ENCODE measurements at regions not wholly inside any gene's neighbourhood (a gene's known extent, or its start where the extent isn't known, plus 50 kb on each side); places are given as distances from the start of the nearest gene placed in this dataset.

- no peaks in the 10 kb centered on the region for H3K27me3 ChIP-seq (ENCODE audit: control insufficient read depth, insufficient read depth, low read length)
- H2AFZ ChIP-seq (ENCODE audit: low read length): no peak overlapping the region
- no peak overlapping the region for H3K9ac ChIP-seq (ENCODE audit: insufficient read depth, low read length)
- no peaks in the 10 kb centered on the region for H3K4me1 ChIP-seq (ENCODE audit: control insufficient read depth, extremely low read depth, insufficient read depth, low read length)
- H3K27ac ChIP-seq (ENCODE audit: insufficient read depth, low read length): no peak overlapping the region
- no peaks in the 10 kb centered on the region for H4K20me1 ChIP-seq (ENCODE audit: control insufficient read depth, extremely low read depth, insufficient read depth, low read length)
- DNase-seq (ENCODE audit: low read depth in 2 of 2): no peak
- H3K4me2 ChIP-seq (ENCODE audit: extremely low read depth, insufficient read depth, low read length): no peak overlapping the region
- H3K36me3 ChIP-seq (ENCODE audit: control insufficient read depth, insufficient read depth, low read length): no peaks in the 10 kb centered on the region
- H3K4me3 ChIP-seq (replicated peaks in 1 of 4; ENCODE audit: control extremely low read depth in 1 of 4, insufficient read depth in 1 of 4, low read depth in 3 of 4, low read length in 4 of 4): no peak overlapping the region
- TF ChIP-seq EZH2 (IDR thresholded peaks at IDR 0.05; ENCODE audit: low read length, missing control alignments): no peak
- no peak for TF ChIP-seq CTCF (conservative IDR thresholded peaks at IDR 0.05 in 1 of 2, IDR thresholded peaks at IDR 0.05 in 1 of 2; ENCODE audit: low read depth in 1 of 2, low read length in 2 of 2)
- no peaks in the 10 kb centered on the region for H3K9me3 ChIP-seq (ENCODE audit: control insufficient read depth, insufficient read depth, low read depth, low read length)
- no peaks in the 10 kb centered on the region for H3K79me2 ChIP-seq (ENCODE audit: control insufficient read depth, insufficient read depth, low read length)
Measured at GRCh38 chr3:135324301-135324700, 529.2 kb downstream of the EPHB1 start.

GRCh38 chr3:135325096-135325495 lies 530.0 kb downstream of the EPHB1 start:
- Histone ChIP-seq H3K79me2 (ENCODE audit: control insufficient read depth, insufficient read depth, low read length) (no peaks in the 10 kb centered on the region), H3K4me1 (ENCODE audit: control insufficient read depth, extremely low read depth, insufficient read depth, low read length) (no peaks in the 10 kb centered on the region), H3K27ac (ENCODE audit: insufficient read depth, low read length) (no peak overlapping the region), H4K20me1 (ENCODE audit: control insufficient read depth, extremely low read depth, insufficient read depth, low read length) (no peaks in the 10 kb centered on the region), H3K36me3 (ENCODE audit: control insufficient read depth, insufficient read depth, low read length) (no peaks in the 10 kb centered on the region), H3K4me2 (ENCODE audit: extremely low read depth, insufficient read depth, low read length) (no peak overlapping the region), H3K9ac (ENCODE audit: insufficient read depth, low read length) (no peak overlapping the region), H3K4me3 (replicated peaks in 1 of 4; ENCODE audit: control extremely low read depth in 1 of 4, insufficient read depth in 1 of 4, low read depth in 3 of 4, low read length in 4 of 4) (no peak overlapping the region), H2AFZ (ENCODE audit: low read length) (no peak overlapping the region), H3K27me3 (ENCODE audit: control insufficient read depth, insufficient read depth, low read length) (no peaks in the 10 kb centered on the region), H3K9me3 (ENCODE audit: control insufficient read depth, insufficient read depth, low read depth, low read length) (no peaks in the 10 kb centered on the region)
- DNase-seq (ENCODE audit: low read depth in 2 of 2): no peak
- no peak for TF ChIP-seq CTCF (conservative IDR thresholded peaks at IDR 0.05 in 1 of 2, IDR thresholded peaks at IDR 0.05 in 1 of 2; ENCODE audit: low read depth in 1 of 2, low read length in 2 of 2)
- TF ChIP-seq EZH2 (IDR thresholded peaks at IDR 0.05; ENCODE audit: low read length, missing control alignments): no peak

- H3K4me1 ChIP-seq (ENCODE audit: control insufficient read depth, extremely low read depth, insufficient read depth, low read length): no peaks in the 10 kb centered on the region
- no peaks in the 10 kb centered on the region for H3K79me2 ChIP-seq (ENCODE audit: control insufficient read depth, insufficient read depth, low read length)
- TF ChIP-seq EZH2 (IDR thresholded peaks at IDR 0.05; ENCODE audit: low read length, missing control alignments) (no peak), CTCF (conservative IDR thresholded peaks at IDR 0.05 in 1 of 2, IDR thresholded peaks at IDR 0.05 in 1 of 2; ENCODE audit: low read depth in 1 of 2, low read length in 2 of 2) (no peak)
- H2AFZ ChIP-seq (ENCODE audit: low read length): no peak overlapping the region
- no peak overlapping the region for H3K4me2 ChIP-seq (ENCODE audit: extremely low read depth, insufficient read depth, low read length)
- H3K9me3 ChIP-seq (ENCODE audit: control insufficient read depth, insufficient read depth, low read depth, low read length): no peaks in the 10 kb centered on the region
- no peaks in the 10 kb centered on the region for H3K27me3 ChIP-seq (ENCODE audit: control insufficient read depth, insufficient read depth, low read length)
- no peak overlapping the region for H3K9ac ChIP-seq (ENCODE audit: insufficient read depth, low read length)
- H4K20me1 ChIP-seq (ENCODE audit: control insufficient read depth, extremely low read depth, insufficient read depth, low read length): no peaks in the 10 kb centered on the region
- no peak for DNase-seq (ENCODE audit: low read depth in 2 of 2)
- H3K36me3 ChIP-seq (ENCODE audit: control insufficient read depth, insufficient read depth, low read length): no peaks in the 10 kb centered on the region
- H3K4me3 ChIP-seq (replicated peaks in 1 of 4; ENCODE audit: control extremely low read depth in 1 of 4, insufficient read depth in 1 of 4, low read depth in 3 of 4, low read length in 4 of 4): no peak overlapping the region
- H3K27ac ChIP-seq (ENCODE audit: insufficient read depth, low read length): no peak overlapping the region
Measured at GRCh38 chr3:135325726-135326235, 530.7 kb downstream of the EPHB1 start.
